ENCODE measurements at regions not wholly inside any gene's neighbourhood (a gene's known extent, or its start where the extent isn't known, plus 50 kb on each side); places are given as distances from the start of the nearest gene placed in this dataset.
A peak's percentile ranks its signal among the peaks of the same experiment; 100 is the strongest.

DNA sequence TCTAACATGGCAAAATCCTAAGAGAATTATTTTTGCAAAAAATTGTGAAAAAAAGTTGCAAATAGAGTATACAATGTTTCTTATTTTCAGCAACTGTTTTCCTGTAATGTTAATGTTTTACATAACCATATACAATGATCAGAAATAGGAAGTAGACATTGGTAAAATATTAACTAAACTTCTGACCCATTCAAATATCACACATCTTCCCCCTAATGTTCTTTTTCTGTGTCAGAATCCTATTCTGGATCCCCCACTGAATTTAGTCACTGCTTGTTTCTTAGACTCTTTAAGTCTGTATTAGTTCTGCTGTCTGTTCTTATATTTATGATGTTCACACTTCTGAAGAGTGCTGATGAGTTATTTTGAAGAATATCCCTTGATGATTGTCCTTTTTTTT is 62.0 kb downstream of the HFE start:
- Histone ChIP-seq H3K27ac (replicated peaks; ENCODE audit: low read length) (no peak overlapping the region), H3K9ac (ENCODE audit: low read depth, low read length, poor library complexity) (no peak overlapping the region), H3K36me3 (replicated peaks in 1 of 2; ENCODE audit: control insufficient read depth in 2 of 2, insufficient read depth in 2 of 2, low read length in 2 of 2) (no peaks in the 10 kb centered on the region), H3K4ac (ENCODE audit: low read length) (no peak overlapping the region), H2AFZ (ENCODE audit: low read length) (no peak overlapping the region), H2BK15ac (ENCODE audit: low read length) (no peak overlapping the region), H3K9me3 (replicated peaks in 1 of 2; ENCODE audit: control insufficient read depth in 2 of 2, insufficient read depth in 1 of 2, low read depth in 1 of 2, low read length in 2 of 2) (no peaks in the 10 kb centered on the region), H3K4me2 (ENCODE audit: insufficient read depth, low read length, poor library complexity, severe bottlenecking) (no peak overlapping the region), H2BK120ac (ENCODE audit: low read depth, low read length) (no peak overlapping the region), H3K79me1 (ENCODE audit: low read depth, low read length) (no peaks in the 10 kb centered on the region), H2AK5ac (ENCODE audit: low read depth, low read length) (no peak overlapping the region), H3K14ac (ENCODE audit: low read length) (no peak overlapping the region), H3K27me3 (ENCODE audit: control insufficient read depth in 3 of 3, insufficient read depth in 3 of 3, low read depth in 1 of 3, low read length in 3 of 3) (no peaks in the 10 kb centered on the region), H3K18ac (ENCODE audit: low read length) (no peak overlapping the region), H4K8ac (ENCODE audit: low read depth, low read length) (no peak overlapping the region), H2BK5ac (ENCODE audit: low read length) (no peak overlapping the region), H3K4me3 (ENCODE audit: low read length in 2 of 2) (no peak overlapping the region), H2BK12ac (ENCODE audit: low read length) (no peak overlapping the region), H3K23ac (ENCODE audit: low read depth, low read length, poor library complexity) (no peak overlapping the region), H3K4me1 (ENCODE audit: control insufficient read depth in 2 of 2, insufficient read depth in 1 of 2, low read depth in 1 of 2, low read length in 2 of 2) (no peaks in the 10 kb centered on the region), H4K91ac (ENCODE audit: low read depth, low read length, poor library complexity) (no peak overlapping the region)
- DNase-seq (ENCODE audit: low spot score): no peak

- no peak overlapping the region for H3K4me3 ChIP-seq (ENCODE audit: low read length in 2 of 2)
- H2BK15ac ChIP-seq (ENCODE audit: low read length): no peak overlapping the region
- no peak overlapping the region for H2BK12ac ChIP-seq (ENCODE audit: low read length)
- no peaks in the 10 kb centered on the region for H3K9me3 ChIP-seq (replicated peaks in 1 of 2; ENCODE audit: control insufficient read depth in 2 of 2, insufficient read depth in 1 of 2, low read depth in 1 of 2, low read length in 2 of 2)
- WGBS, 2 donors (ENCODE audit: extremely low coverage in 2 of 2, insufficient read length in 2 of 2, insufficient replicate concordance in 1 of 2): no CpG with 5 or more reads among the region's 6 CpGs
- no peak overlapping the region for H3K18ac ChIP-seq (ENCODE audit: low read length)
- no peak overlapping the region for H3K4me2 ChIP-seq (ENCODE audit: insufficient read depth, low read length, poor library complexity, severe bottlenecking)
- H3K79me1 ChIP-seq (ENCODE audit: low read depth, low read length): no peaks in the 10 kb centered on the region
- H4K8ac ChIP-seq (ENCODE audit: low read depth, low read length): no peak overlapping the region
- no peak overlapping the region for H3K4ac ChIP-seq (ENCODE audit: low read length)
- no peak overlapping the region for H3K14ac ChIP-seq (ENCODE audit: low read length)
- no peak overlapping the region for H3K27ac ChIP-seq (replicated peaks; ENCODE audit: low read length)
- H4K91ac ChIP-seq (ENCODE audit: low read depth, low read length, poor library complexity): no peak overlapping the region
- H2AFZ ChIP-seq (ENCODE audit: low read length): no peak overlapping the region
- H3K9ac ChIP-seq (ENCODE audit: low read depth, low read length, poor library complexity): no peak overlapping the region
- H2BK120ac ChIP-seq (ENCODE audit: low read depth, low read length): no peak overlapping the region
- DNase-seq (ENCODE audit: low spot score): no peak
- H3K23ac ChIP-seq (ENCODE audit: low read depth, low read length, poor library complexity): no peak overlapping the region
- no peak overlapping the region for H2AK5ac ChIP-seq (ENCODE audit: low read depth, low read length)
- no peaks in the 10 kb centered on the region for H3K36me3 ChIP-seq (replicated peaks in 1 of 2; ENCODE audit: control insufficient read depth in 2 of 2, insufficient read depth in 2 of 2, low read length in 2 of 2)
- H3K27me3 ChIP-seq (ENCODE audit: control insufficient read depth in 3 of 3, insufficient read depth in 3 of 3, low read depth in 1 of 3, low read length in 3 of 3): no peaks in the 10 kb centered on the region
- H2BK5ac ChIP-seq (ENCODE audit: low read length): no peak overlapping the region
- H3K4me1 ChIP-seq (ENCODE audit: control insufficient read depth in 2 of 2, insufficient read depth in 1 of 2, low read depth in 1 of 2, low read length in 2 of 2): no peaks in the 10 kb centered on the region
Measured at GRCh38 chr6:26152226-26153101, 65.2 kb downstream of the HFE start.

DNA sequence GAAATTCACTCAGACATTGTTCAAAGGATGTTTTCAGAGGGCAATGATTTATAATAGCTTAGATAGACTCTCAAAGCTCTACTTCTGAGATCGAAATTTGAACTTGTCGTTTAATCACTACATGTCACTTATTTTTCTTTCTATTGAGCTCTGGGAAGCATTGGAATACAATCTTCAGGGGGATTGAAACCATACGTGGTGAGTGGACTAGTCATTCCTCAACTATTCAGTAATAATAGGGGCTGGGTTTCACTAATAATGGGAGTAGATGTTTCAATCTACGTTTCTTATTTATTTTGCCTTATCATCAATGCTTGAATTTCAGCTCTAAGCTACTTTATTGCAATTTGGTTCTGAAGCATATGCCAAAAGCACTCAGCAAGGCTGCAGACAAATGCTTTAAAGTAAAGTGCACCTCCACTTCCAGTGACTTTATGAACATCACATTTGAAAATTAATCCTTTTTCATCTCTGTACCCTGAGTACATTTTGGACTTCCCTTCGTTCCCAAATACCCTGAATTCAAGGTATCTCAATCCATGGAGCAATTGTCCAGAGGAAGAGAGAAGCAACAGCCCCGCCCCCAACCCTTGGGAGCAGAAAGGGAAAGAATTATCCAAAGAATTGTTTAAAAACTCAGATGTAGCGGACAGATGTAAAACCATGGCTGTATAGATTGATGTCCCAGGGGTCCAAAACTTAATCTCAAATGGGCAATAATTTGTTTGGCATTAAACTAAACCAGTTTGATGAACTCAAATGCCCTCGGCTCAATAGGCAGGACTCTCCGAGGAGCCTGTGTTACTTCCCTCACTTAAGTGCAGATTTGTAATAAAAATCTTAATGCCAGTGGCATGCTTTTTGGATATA is 68.1 kb downstream of the HFE start:
- Histone ChIP-seq H4K91ac (ENCODE audit: low read depth, low read length, poor library complexity) (no peak overlapping the region), H3K18ac (ENCODE audit: low read length) (no peak overlapping the region), H3K4me1 (ENCODE audit: control insufficient read depth in 2 of 2, insufficient read depth in 1 of 2, low read depth in 1 of 2, low read length in 2 of 2) (no peaks in the 10 kb centered on the region), H3K9ac (ENCODE audit: low read depth, low read length, poor library complexity) (no peak overlapping the region), H3K4me2 (ENCODE audit: insufficient read depth, low read length, poor library complexity, severe bottlenecking) (no peak overlapping the region), H2BK15ac (ENCODE audit: low read length) (no peak overlapping the region), H2BK5ac (ENCODE audit: low read length) (no peak overlapping the region), H4K8ac (ENCODE audit: low read depth, low read length) (no peak overlapping the region), H3K4ac (ENCODE audit: low read length) (no peak overlapping the region), H3K36me3 (replicated peaks in 1 of 2; ENCODE audit: control insufficient read depth in 2 of 2, insufficient read depth in 2 of 2, low read length in 2 of 2) (no peaks in the 10 kb centered on the region), H2AFZ (ENCODE audit: low read length) (peak overlapping the region; percentile 82), H2BK120ac (ENCODE audit: low read depth, low read length) (no peak overlapping the region), H2AK5ac (ENCODE audit: low read depth, low read length) (no peak overlapping the region), H2BK12ac (ENCODE audit: low read length) (no peak overlapping the region), H3K9me3 (replicated peaks in 1 of 2; ENCODE audit: control insufficient read depth in 2 of 2, insufficient read depth in 1 of 2, low read depth in 1 of 2, low read length in 2 of 2) (no peaks in the 10 kb centered on the region), H3K27me3 (ENCODE audit: control insufficient read depth in 3 of 3, insufficient read depth in 3 of 3, low read depth in 1 of 3, low read length in 3 of 3) (no peaks in the 10 kb centered on the region), H3K23ac (ENCODE audit: low read depth, low read length, poor library complexity) (no peak overlapping the region), H3K4me3 (ENCODE audit: low read length in 2 of 2) (peak overlapping the region in 1 of 2 donors; percentile 57), H3K14ac (ENCODE audit: low read length) (no peak overlapping the region), H3K27ac (replicated peaks; ENCODE audit: low read length) (no peak overlapping the region), H3K79me1 (ENCODE audit: low read depth, low read length) (no peaks in the 10 kb centered on the region)
- DNase-seq (ENCODE audit: low spot score): no peak
- WGBS, 2 donors (ENCODE audit: extremely low coverage in 2 of 2, insufficient read length in 2 of 2, insufficient replicate concordance in 1 of 2): no CpG with 5 or more reads among the region's 9 CpGs
